ENCODE measurements at regions not wholly inside any gene's neighbourhood (a gene's known extent, or its start where the extent isn't known, plus 50 kb on each side); places are given as distances from the start of the nearest gene placed in this dataset.

DNA sequence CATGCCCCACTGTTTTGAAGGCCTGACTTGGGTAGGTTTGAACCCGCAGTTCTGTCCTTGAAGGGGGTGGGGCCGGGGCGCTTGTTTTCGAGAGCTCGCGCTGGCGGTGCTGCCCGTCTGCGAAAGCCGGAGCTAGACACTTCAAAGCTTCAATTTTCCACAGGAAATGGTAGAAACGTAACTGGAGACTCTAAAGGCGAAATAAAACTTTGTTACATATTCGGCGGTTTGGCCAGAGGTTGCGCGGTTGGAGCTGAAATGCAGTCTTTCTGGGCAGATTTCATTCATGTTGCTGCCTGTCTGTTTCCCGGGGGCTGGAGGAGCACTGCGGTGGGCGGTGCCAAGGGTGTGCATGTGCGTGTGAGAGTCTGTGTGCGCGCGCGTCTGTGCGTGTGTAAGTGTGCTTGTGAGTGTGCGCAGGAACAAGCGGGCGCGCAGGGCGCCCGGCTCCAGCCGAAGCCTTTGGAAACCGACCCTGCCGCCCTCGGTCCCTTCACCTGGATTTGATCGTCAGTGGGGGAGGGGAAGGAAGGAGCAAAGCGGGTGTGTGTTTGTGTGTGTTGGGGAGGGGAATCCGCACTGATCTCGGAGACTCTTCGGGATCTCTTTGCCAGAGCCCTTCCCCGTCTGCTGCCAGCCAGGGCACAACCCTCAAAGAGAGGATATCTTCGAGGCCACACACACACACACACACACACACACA is 227.7 kb upstream of the CRY1 start (continued):
- no peak for TF ChIP-seq HOXC10 (CRISPR knock-in tag; IDR thresholded peaks at IDR 0.05)
- no peak for TF ChIP-seq ZBTB7A (tag by site-specific recombination; IDR thresholded peaks at IDR 0.05; ENCODE audit: low read depth)
- TF ChIP-seq, protein P1, sequence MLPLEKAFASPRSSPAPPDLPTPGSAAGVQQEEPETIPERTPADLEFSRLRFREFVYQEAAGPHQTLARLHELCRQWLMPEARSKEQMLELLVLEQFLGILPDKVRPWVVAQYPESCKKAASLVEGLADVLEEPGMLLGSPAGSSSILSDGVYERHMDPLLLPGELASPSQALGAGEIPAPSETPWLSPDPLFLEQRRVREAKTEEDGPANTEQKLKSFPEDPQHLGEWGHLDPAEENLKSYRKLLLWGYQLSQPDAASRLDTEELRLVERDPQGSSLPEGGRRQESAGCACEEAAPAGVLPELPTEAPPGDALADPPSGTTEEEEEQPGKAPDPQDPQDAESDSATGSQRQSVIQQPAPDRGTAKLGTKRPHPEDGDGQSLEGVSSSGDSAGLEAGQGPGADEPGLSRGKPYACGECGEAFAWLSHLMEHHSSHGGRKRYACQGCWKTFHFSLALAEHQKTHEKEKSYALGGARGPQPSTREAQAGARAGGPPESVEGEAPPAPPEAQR (tag by site-specific recombination; IDR thresholded peaks at IDR 0.05) = no peak
- TF ChIP-seq ZNF341 (tag by site-specific recombination; IDR thresholded peaks at IDR 0.05; ENCODE audit: low read depth) = no peak
- TF ChIP-seq, protein P2, sequence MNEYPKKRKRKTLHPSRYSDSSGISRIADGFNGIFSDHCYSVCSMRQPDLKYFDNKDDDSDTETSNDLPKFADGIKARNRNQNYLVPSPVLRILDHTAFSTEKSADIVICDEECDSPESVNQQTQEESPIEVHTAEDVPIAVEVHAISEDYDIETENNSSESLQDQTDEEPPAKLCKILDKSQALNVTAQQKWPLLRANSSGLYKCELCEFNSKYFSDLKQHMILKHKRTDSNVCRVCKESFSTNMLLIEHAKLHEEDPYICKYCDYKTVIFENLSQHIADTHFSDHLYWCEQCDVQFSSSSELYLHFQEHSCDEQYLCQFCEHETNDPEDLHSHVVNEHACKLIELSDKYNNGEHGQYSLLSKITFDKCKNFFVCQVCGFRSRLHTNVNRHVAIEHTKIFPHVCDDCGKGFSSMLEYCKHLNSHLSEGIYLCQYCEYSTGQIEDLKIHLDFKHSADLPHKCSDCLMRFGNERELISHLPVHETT (tag by site-specific recombination; IDR thresholded peaks at IDR 0.05) = 0 out of 2 replicates have a peak, but pooled peaks have one; percentile 31
- no peak for TF ChIP-seq ZNF311 (tag by site-specific recombination; IDR thresholded peaks at IDR 0.05; ENCODE audit: borderline replicate concordance)
- TF ChIP-seq ZNF274 (IDR thresholded peaks at IDR 0.05; ENCODE audit: low read length) = no peak
- TF ChIP-seq ZNF274 (tag by site-specific recombination; IDR thresholded peaks at IDR 0.05; ENCODE audit: borderline replicate concordance) = no peak
- TF ChIP-seq ZNF660 (tag by site-specific recombination; IDR thresholded peaks at IDR 0.05) = no peak
- TF ChIP-seq MZF1 (tag by site-specific recombination; IDR thresholded peaks at IDR 0.05; ENCODE audit: borderline replicate concordance) = no peak
- peak; percentile 63 for TF ChIP-seq SP7 (tag by site-specific recombination; IDR thresholded peaks at IDR 0.05)
- no peak for TF ChIP-seq ZNF2 (tag by site-specific recombination; IDR thresholded peaks at IDR 0.05)
- TF ChIP-seq ZNF324 (tag by site-specific recombination; IDR thresholded peaks at IDR 0.05) = peak; percentile 58
- TF ChIP-seq ZNF221 (tag by site-specific recombination; IDR thresholded peaks at IDR 0.05; ENCODE audit: borderline replicate concordance) = no peak
- TF ChIP-seq, protein P3, sequence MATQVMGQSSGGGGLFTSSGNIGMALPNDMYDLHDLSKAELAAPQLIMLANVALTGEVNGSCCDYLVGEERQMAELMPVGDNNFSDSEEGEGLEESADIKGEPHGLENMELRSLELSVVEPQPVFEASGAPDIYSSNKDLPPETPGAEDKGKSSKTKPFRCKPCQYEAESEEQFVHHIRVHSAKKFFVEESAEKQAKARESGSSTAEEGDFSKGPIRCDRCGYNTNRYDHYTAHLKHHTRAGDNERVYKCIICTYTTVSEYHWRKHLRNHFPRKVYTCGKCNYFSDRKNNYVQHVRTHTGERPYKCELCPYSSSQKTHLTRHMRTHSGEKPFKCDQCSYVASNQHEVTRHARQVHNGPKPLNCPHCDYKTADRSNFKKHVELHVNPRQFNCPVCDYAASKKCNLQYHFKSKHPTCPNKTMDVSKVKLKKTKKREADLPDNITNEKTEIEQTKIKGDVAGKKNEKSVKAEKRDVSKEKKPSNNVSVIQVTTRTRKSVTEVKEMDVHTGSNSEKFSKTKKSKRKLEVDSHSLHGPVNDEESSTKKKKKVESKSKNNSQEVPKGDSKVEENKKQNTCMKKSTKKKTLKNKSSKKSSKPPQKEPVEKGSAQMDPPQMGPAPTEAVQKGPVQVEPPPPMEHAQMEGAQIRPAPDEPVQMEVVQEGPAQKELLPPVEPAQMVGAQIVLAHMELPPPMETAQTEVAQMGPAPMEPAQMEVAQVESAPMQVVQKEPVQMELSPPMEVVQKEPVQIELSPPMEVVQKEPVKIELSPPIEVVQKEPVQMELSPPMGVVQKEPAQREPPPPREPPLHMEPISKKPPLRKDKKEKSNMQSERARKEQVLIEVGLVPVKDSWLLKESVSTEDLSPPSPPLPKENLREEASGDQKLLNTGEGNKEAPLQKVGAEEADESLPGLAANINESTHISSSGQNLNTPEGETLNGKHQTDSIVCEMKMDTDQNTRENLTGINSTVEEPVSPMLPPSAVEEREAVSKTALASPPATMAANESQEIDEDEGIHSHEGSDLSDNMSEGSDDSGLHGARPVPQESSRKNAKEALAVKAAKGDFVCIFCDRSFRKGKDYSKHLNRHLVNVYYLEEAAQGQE (tag by site-specific recombination; IDR thresholded peaks at IDR 0.05) = no peak
- TF ChIP-seq ZNF530 (tag by site-specific recombination; IDR thresholded peaks at IDR 0.05; ENCODE audit: low read depth) = no peak
- peak; percentile 39; the same call in 1 of the 2 replicates for TF ChIP-seq ZFP69B (tag by site-specific recombination; IDR thresholded peaks at IDR 0.05)
- TF ChIP-seq ZNF423 (tag by site-specific recombination; IDR thresholded peaks at IDR 0.05) = no peak
- no peak for TF ChIP-seq ZNF777 (tag by site-specific recombination; IDR thresholded peaks at IDR 0.05; ENCODE audit: borderline replicate concordance)
- no peak for TF ChIP-seq ZNF670 (tag by site-specific recombination; IDR thresholded peaks at IDR 0.05; ENCODE audit: low read depth)
- no peak for TF ChIP-seq ZNF747 (tag by site-specific recombination; IDR thresholded peaks at IDR 0.05)
- TF ChIP-seq BCL11B (tag by site-specific recombination; IDR thresholded peaks at IDR 0.05; ENCODE audit: low read depth) = no peak
- TF ChIP-seq ZNF830 (tag by site-specific recombination; IDR thresholded peaks at IDR 0.05; ENCODE audit: low read depth) = no peak
- TF ChIP-seq ZNF664 (tag by site-specific recombination; IDR thresholded peaks at IDR 0.05) = no peak
- TF ChIP-seq ZNF350 (tag by site-specific recombination; IDR thresholded peaks at IDR 0.05) = no peak
- no peak for TF ChIP-seq ZSCAN16 (tag by site-specific recombination; IDR thresholded peaks at IDR 0.05)
- TF ChIP-seq, protein P4, sequence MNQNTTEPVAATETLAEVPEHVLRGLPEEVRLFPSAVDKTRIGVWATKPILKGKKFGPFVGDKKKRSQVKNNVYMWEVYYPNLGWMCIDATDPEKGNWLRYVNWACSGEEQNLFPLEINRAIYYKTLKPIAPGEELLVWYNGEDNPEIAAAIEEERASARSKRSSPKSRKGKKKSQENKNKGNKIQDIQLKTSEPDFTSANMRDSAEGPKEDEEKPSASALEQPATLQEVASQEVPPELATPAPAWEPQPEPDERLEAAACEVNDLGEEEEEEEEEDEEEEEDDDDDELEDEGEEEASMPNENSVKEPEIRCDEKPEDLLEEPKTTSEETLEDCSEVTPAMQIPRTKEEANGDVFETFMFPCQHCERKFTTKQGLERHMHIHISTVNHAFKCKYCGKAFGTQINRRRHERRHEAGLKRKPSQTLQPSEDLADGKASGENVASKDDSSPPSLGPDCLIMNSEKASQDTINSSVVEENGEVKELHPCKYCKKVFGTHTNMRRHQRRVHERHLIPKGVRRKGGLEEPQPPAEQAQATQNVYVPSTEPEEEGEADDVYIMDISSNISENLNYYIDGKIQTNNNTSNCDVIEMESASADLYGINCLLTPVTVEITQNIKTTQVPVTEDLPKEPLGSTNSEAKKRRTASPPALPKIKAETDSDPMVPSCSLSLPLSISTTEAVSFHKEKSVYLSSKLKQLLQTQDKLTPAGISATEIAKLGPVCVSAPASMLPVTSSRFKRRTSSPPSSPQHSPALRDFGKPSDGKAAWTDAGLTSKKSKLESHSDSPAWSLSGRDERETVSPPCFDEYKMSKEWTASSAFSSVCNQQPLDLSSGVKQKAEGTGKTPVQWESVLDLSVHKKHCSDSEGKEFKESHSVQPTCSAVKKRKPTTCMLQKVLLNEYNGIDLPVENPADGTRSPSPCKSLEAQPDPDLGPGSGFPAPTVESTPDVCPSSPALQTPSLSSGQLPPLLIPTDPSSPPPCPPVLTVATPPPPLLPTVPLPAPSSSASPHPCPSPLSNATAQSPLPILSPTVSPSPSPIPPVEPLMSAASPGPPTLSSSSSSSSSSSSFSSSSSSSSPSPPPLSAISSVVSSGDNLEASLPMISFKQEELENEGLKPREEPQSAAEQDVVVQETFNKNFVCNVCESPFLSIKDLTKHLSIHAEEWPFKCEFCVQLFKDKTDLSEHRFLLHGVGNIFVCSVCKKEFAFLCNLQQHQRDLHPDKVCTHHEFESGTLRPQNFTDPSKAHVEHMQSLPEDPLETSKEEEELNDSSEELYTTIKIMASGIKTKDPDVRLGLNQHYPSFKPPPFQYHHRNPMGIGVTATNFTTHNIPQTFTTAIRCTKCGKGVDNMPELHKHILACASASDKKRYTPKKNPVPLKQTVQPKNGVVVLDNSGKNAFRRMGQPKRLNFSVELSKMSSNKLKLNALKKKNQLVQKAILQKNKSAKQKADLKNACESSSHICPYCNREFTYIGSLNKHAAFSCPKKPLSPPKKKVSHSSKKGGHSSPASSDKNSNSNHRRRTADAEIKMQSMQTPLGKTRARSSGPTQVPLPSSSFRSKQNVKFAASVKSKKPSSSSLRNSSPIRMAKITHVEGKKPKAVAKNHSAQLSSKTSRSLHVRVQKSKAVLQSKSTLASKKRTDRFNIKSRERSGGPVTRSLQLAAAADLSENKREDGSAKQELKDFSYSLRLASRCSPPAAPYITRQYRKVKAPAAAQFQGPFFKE (tag by site-specific recombination; IDR thresholded peaks at IDR 0.05; ENCODE audit: borderline replicate concordance) = no peak
- TF ChIP-seq ZNF514 (tag by site-specific recombination; IDR thresholded peaks at IDR 0.05) = no peak
- no peak for TF ChIP-seq ZNF133 (tag by site-specific recombination; IDR thresholded peaks at IDR 0.05)
- no peak for TF ChIP-seq ZNF174 (tag by site-specific recombination; IDR thresholded peaks at IDR 0.05)
